Epidermal melanocyte (primary cell): ENCODE measurements at regions not wholly inside any gene's neighbourhood (a gene's known extent, or its start where the extent isn't known, plus 50 kb on each side); places are given as distances from the start of the nearest gene placed in this dataset.

Experiments used
- DNase-seq: peaks from one replicate; pipeline ENCODE4 v3.0.0; 2011; ENCODE audit warnings: low spot score; ENCODE audit not compliant: insufficient read length

GRCh38 chr2:554444-554843 is 122.8 kb downstream of the TMEM18 start:
- DNase-seq = no peak

- DNase-seq = no peak
Measured at GRCh38 chr2:552906-553305, 124.3 kb downstream of the TMEM18 start.

- no peak for DNase-seq
Measured at GRCh38 chr2:551621-552020, 125.6 kb downstream of the TMEM18 start.

GRCh38 chr2:550860-551567 is 126.2 kb downstream of the TMEM18 start:
- no peak for DNase-seq

- no peak for DNase-seq
Measured at GRCh38 chr2:545711-546650, 131.2 kb downstream of the TMEM18 start.

GRCh38 chr2:545228-545627 is 132.0 kb downstream of the TMEM18 start:
- no peak for DNase-seq

GRCh38 chr2:538646-539045 is 138.6 kb downstream of the TMEM18 start:
- no peak for DNase-seq

- DNase-seq = no peak
Measured at GRCh38 chr2:535222-535621, 142.0 kb downstream of the TMEM18 start.

- DNase-seq = no peak
Measured at GRCh38 chr2:529852-530251, 147.4 kb downstream of the TMEM18 start.

- DNase-seq = no peak
Measured at GRCh38 chr2:529424-529823, 147.8 kb downstream of the TMEM18 start.

GRCh38 chr2:527581-527980 is 149.6 kb downstream of the TMEM18 start:
- DNase-seq = no peak

GRCh38 chr2:526918-527317 is 150.3 kb downstream of the TMEM18 start:
- no peak for DNase-seq

- no peak for DNase-seq
Measured at GRCh38 chr2:525611-526010, 151.6 kb downstream of the TMEM18 start.

- DNase-seq = no peak
Measured at GRCh38 chr2:525021-525420, 152.2 kb downstream of the TMEM18 start.

GRCh38 chr2:524442-524841 is 152.8 kb downstream of the TMEM18 start:
- DNase-seq = no peak

GRCh38 chr2:523698-524270 is 153.4 kb downstream of the TMEM18 start:
- DNase-seq = no peak

- DNase-seq = no peak
Measured at GRCh38 chr2:522776-523175, 154.4 kb downstream of the TMEM18 start.

- DNase-seq = no peak
Measured at GRCh38 chr2:521853-522530, 155.2 kb downstream of the TMEM18 start.

GRCh38 chr2:520663-521340 is 156.4 kb downstream of the TMEM18 start:
- DNase-seq = no peak

GRCh38 chr2:516944-517343 is 160.3 kb downstream of the TMEM18 start:
- DNase-seq = no peak

GRCh38 chr2:516131-516530 is 161.1 kb downstream of the TMEM18 start:
- DNase-seq = no peak
